Prostate gland (tissue), 2 donors: ENCODE measurements at regions not wholly inside any gene's neighbourhood (a gene's known extent, or its start where the extent isn't known, plus 50 kb on each side); places are given as distances from the start of the nearest gene placed in this dataset.

ENCODE experiments used
- POLR2AphosphoS5 ChIP-seq: sonication (generic); formaldehyde crosslinking; IDR thresholded peaks from one replicate; pipeline ENCODE4 v1.6.1; 2017; ENCODE audit warnings: antibody characterized with exemption
- TF ChIP-seq, protein P1 (sequence below), 4 experiments: fragments of 200-600 bp in 2 of 4; fragments of 450-650 bp in 2 of 4; sonication (generic) in 2 of 4; IDR thresholded peaks; 1 replicate in 3 of 4; 2 replicates in 1 of 4; pipeline ENCODE4 v1.5.1; 2016 to 2019; ENCODE audit warnings: antibody characterized with exemption in 4 of 4, mild to moderate bottlenecking in 2 of 4, moderate library complexity in 2 of 4

DNA sequence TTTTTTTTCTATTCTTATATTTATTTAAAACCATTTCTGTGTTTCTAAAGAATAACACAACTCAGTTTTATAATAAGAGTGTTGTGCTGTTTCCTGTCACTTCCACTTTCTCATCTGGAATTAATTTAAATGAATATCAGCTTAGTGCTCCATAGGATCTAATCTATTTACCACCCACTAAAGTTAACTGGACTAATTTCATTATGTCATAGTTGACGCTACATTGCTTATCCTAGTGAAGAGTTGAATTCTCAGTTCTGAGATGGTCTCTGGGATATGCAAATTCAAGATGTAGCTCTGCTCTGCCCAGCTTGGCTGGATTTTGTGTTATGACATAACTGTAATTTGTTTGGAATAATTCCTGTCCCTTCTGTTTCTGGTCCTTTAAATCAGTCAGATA, 380.1 kb downstream of the METTL15 start:
- TF ChIP-seq, protein P1, sequence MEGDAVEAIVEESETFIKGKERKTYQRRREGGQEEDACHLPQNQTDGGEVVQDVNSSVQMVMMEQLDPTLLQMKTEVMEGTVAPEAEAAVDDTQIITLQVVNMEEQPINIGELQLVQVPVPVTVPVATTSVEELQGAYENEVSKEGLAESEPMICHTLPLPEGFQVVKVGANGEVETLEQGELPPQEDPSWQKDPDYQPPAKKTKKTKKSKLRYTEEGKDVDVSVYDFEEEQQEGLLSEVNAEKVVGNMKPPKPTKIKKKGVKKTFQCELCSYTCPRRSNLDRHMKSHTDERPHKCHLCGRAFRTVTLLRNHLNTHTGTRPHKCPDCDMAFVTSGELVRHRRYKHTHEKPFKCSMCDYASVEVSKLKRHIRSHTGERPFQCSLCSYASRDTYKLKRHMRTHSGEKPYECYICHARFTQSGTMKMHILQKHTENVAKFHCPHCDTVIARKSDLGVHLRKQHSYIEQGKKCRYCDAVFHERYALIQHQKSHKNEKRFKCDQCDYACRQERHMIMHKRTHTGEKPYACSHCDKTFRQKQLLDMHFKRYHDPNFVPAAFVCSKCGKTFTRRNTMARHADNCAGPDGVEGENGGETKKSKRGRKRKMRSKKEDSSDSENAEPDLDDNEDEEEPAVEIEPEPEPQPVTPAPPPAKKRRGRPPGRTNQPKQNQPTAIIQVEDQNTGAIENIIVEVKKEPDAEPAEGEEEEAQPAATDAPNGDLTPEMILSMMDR (IDR thresholded peaks at IDR 0.05), result no peak
- TF ChIP-seq POLR2AphosphoS5, result no peak
